PC-3 (cell line): ENCODE measurements at regions not wholly inside any gene's neighbourhood (a gene's known extent, or its start where the extent isn't known, plus 50 kb on each side); places are given as distances from the start of the nearest gene placed in this dataset.

ENCODE experiments used
- EZH2phosphoT487 ChIP-seq: fragments of 300-600 bp; sonication (generic); IDR thresholded peaks from 2 replicates; pipeline ENCODE4 v1.6.1; 2018; ENCODE audit warnings: mild to moderate bottlenecking, antibody characterized with exemption, low read length, borderline replicate concordance
- TF ChIP-seq, protein P1 (sequence below): fragments of 300-600 bp; sonication (generic); conservative IDR thresholded peaks from 2 replicates; pipeline ENCODE4 v1.5.1; 2017; ENCODE audit warnings: antibody characterized with exemption, low read depth, mild to moderate bottlenecking, low read length

DNA sequence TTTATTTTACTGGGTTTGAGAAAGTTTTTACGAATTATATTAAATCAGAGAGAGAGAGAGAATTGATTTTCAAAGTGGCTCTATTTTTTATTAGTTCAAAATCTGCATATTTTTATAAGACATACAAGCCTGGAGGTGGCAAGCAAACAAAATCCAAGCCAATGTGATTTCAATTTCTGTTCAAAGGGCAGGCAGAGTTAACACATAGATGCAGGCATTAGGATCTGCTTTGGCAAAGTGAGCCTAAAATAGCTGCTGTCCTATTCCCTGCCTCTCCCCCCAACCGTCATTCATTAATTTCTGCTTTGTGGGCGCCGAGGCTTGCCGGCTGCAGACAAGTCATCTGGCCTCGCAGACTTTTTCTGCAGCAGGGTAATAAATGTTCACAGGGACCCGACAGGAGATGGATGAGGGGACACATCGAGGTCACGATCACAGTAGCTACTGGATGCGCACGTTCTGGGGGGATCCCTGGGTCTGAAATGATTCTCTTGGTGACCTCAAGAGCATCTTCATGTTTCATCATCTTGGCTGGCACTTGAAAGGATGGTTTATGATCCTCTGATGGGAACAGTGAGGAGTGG lies 123.9 kb upstream of the SLC6A11 start:
- TF ChIP-seq, protein P1, sequence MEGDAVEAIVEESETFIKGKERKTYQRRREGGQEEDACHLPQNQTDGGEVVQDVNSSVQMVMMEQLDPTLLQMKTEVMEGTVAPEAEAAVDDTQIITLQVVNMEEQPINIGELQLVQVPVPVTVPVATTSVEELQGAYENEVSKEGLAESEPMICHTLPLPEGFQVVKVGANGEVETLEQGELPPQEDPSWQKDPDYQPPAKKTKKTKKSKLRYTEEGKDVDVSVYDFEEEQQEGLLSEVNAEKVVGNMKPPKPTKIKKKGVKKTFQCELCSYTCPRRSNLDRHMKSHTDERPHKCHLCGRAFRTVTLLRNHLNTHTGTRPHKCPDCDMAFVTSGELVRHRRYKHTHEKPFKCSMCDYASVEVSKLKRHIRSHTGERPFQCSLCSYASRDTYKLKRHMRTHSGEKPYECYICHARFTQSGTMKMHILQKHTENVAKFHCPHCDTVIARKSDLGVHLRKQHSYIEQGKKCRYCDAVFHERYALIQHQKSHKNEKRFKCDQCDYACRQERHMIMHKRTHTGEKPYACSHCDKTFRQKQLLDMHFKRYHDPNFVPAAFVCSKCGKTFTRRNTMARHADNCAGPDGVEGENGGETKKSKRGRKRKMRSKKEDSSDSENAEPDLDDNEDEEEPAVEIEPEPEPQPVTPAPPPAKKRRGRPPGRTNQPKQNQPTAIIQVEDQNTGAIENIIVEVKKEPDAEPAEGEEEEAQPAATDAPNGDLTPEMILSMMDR: no peak
- TF ChIP-seq EZH2phosphoT487: no peak
